IMR-90 (cell line): ENCODE measurements at regions not wholly inside any gene's neighbourhood (a gene's known extent, or its start where the extent isn't known, plus 50 kb on each side); places are given as distances from the start of the nearest gene placed in this dataset.

Experiments used
- POLR2A ChIP-seq: IDR thresholded peaks from 2 replicates; pipeline ENCODE4 v1.6.1; 2012; ENCODE audit warnings: mild to moderate bottlenecking, low read depth, low read length
- RFX5 ChIP-seq: IDR thresholded peaks from 2 replicates; pipeline ENCODE4 v1.8.0; 2012; ENCODE audit warnings: low read depth, mild to moderate bottlenecking, low read length, moderate library complexity
- TF ChIP-seq, protein P1 (sequence below): conservative IDR thresholded peaks from 2 replicates; pipeline ENCODE4 v1.5.1; 2012; ENCODE audit warnings: mild to moderate bottlenecking, low read depth, low read length, improper control_type of control experiment

DNA sequence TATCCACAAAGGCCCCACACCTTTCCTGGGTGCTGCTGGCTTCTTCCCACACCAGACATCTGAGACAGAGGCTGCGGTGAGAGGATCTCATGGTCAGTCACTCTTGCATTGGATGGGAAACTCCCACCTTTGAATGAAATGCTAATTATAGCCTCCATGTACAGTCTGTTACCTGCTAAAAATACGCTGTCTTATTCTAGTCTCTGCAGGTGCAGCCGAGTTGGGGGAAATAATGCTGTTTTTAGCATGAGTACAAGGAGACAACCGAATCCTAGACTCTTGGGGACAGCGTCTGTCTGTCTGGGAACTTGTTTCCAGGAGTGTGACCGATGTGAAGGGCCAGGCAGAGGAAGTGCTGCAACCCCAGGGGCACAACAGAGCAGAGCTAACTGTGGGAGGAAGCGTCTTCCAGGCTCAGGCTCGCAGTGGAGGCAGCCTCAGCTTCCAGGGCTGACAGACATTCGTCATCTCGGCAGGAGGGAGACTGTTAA, 286.2 kb downstream of the PREX1 start:
- TF ChIP-seq RFX5 (no peak), POLR2A (no peak)
- TF ChIP-seq, protein P1, sequence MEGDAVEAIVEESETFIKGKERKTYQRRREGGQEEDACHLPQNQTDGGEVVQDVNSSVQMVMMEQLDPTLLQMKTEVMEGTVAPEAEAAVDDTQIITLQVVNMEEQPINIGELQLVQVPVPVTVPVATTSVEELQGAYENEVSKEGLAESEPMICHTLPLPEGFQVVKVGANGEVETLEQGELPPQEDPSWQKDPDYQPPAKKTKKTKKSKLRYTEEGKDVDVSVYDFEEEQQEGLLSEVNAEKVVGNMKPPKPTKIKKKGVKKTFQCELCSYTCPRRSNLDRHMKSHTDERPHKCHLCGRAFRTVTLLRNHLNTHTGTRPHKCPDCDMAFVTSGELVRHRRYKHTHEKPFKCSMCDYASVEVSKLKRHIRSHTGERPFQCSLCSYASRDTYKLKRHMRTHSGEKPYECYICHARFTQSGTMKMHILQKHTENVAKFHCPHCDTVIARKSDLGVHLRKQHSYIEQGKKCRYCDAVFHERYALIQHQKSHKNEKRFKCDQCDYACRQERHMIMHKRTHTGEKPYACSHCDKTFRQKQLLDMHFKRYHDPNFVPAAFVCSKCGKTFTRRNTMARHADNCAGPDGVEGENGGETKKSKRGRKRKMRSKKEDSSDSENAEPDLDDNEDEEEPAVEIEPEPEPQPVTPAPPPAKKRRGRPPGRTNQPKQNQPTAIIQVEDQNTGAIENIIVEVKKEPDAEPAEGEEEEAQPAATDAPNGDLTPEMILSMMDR: no peak
